HG03520 (cell line): ENCODE measurements at regions not wholly inside any gene's neighbourhood (a gene's known extent, or its start where the extent isn't known, plus 50 kb on each side); places are given as distances from the start of the nearest gene placed in this dataset.

Experiments used
- ATAC-seq: cut with Tn5 transposase; IDR thresholded peaks from one replicate; pipeline ENCODE4 v1.9.1; 2021; ENCODE audit warnings: mild to moderate bottlenecking, moderate library complexity; ENCODE audit not compliant: unreplicated experiment

- no peak for ATAC-seq
These were observed 140.1 kb upstream of the PTPN1 start for GRCh38 chr20:50370036-50370566.

DNA sequence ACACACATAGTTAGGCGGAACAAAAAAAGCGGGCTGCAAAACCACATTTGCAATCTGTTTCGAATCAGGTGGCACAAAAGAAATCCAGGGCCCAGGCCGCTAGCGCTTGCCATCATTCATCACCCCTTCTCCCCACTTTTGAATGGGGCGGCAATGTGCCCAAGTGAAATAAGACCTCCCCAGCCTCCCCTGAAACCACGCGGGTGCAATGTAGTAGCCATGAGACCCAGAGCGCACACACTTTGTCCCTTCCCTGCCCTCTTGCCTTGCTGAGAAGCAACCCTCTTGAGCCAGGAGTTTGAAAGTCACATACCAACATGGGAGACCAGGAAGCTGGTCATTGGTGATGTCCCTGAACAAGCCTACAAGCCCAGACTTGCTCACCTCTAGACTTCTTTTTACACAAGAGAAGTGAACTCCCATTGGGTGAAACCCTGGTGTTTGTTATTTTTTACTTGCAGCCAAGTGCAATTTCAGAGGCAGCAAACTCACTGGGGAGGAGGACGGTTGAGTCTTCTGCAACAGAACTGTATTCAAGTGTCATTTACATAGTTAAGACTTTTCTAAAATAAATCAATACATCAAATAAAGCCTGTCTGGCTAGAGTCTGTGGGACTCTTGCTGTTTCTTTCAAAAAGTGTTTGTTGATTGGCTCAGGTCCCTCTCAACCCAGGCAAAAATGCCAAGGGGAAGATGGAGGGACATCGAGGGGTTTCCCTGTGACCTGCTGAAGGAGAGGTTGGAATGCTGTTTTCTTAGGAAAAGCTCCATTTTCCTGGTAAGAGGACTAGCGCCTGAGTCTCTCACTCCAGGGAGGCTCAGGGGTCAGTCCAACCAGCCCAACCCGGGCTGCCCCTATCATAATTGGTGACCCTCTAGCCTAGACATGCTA is 138.1 kb upstream of the PTPN1 start:
- no peak for ATAC-seq

DNA sequence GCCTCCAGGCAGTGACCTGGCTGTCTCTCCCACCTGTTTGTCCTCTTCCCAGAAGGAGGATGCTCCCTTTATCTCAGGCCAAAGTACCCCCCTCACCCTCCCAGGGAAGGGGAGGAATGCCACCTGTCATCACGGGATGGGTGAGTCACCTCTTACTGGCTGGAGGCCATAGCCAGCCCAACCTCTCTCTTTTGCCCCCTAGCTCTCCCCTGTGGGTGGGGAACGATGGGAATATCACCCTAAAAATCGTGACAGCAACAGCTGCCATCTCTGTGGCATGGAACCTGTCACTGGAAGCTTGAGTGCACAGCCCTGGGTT is 137.5 kb upstream of the PTPN1 start:
- no peak for ATAC-seq

DNA sequence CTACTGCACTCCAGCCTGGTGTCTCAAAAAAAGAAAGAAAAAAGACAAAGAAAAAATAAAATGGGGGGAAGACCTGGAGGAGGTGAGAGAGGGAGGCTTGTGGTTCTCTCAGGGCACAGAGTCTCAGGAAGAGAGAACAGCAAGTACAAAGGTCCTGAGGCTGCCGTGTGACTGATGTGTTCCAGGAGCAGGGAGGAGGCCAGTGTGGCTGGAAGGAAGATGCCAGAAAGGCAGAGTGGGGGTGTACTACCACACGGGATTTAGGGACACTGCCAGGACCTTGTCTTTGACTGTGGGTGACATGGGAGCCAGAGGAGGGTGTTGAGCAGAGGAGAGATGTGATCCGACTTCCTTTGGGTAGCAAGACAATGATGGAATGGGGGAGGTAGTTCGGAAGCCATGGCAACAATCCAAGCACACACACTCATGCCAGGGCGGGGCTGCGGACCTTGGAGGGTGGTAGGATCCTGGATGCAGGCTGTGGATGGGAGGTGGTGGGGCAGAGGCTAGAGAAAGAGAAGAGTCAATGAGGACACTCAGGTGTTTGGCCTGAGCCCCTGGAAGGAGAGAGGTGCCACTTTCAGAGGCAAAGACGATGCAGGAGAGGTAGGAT is 136.4 kb upstream of the PTPN1 start:
- no peak for ATAC-seq

- ATAC-seq: no peak
These were observed 135.6 kb upstream of the PTPN1 start for GRCh38 chr20:50374541-50375078.

DNA sequence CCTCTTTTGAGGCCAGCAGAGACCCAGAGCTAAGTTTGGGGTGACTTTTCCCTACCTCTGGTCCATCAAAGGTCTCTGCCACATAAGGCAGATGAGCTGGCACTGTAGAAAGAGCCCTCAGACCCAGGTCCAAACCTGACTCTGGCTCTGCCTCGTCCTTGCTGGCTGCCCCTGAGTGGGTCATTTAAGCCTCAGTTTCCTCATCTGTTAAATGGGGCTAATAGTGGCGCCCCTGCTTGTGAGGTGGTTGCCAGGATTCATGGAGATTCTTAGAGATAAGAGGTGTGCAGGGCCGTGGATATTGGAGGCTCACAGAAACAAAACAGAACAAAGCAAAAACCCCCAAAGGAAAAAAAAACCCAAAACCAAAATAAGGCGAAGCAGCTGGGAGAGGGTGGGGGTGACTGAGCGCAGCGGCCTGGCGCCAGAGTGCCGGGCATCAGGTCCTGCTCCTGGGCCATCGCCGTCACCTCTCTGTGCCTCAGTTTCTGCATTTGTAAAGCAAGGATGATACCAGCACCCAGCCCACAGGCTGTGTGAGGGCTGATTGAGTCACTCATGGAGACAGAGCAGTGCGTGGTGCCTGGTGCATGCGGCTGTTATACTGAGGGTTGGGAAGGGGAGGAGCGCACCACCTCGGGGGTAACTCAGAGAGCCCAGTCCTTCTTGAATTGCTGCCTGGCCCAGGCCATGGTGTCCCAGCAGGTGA is 133.8 kb upstream of the PTPN1 start:
- ATAC-seq: no peak

DNA sequence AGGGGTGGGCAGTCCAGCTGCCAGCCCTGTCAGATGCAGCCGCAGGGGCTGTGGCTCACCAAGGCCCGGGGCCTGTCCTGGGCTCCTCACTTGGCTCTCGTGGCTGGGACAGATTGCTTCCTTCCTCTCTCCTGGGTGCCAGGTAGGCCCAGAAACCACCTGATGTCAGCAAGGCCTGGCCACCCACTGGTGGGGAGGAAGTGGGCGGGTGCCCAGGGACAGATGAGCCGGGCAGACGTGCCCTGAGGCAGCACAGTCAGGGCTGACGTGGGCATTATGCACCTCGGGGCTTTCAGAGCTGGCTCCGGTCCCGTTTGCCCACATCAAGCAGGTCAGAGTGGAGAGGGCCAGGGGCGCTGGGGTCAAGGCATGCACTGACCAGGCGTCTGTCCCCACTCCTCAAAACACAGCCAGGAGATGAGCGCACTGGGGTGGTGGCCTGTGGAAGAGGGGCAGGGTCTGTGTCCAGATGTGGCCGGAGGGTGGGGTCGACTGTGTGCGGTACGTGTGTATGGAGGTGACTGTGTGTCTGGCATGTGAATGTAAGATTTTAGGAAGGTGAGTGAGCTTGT is 133.2 kb upstream of the PTPN1 start:
- ATAC-seq: no peak

- ATAC-seq: no peak
These were observed 131.8 kb upstream of the PTPN1 start for GRCh38 chr20:50378170-50379000.

GRCh38 chr20:50379049-50379990 is 130.9 kb upstream of the PTPN1 start:
- ATAC-seq: no peak

GRCh38 chr20:50379991-50380696 is 130.0 kb upstream of the PTPN1 start:
- ATAC-seq: no peak

- ATAC-seq: no peak
These were observed 129.5 kb upstream of the PTPN1 start for GRCh38 chr20:50380697-50381040.

GRCh38 chr20:50381075-50381732 is 129.0 kb upstream of the PTPN1 start:
- ATAC-seq: no peak

GRCh38 chr20:50381771-50382593 is 128.2 kb upstream of the PTPN1 start:
- ATAC-seq: no peak

DNA sequence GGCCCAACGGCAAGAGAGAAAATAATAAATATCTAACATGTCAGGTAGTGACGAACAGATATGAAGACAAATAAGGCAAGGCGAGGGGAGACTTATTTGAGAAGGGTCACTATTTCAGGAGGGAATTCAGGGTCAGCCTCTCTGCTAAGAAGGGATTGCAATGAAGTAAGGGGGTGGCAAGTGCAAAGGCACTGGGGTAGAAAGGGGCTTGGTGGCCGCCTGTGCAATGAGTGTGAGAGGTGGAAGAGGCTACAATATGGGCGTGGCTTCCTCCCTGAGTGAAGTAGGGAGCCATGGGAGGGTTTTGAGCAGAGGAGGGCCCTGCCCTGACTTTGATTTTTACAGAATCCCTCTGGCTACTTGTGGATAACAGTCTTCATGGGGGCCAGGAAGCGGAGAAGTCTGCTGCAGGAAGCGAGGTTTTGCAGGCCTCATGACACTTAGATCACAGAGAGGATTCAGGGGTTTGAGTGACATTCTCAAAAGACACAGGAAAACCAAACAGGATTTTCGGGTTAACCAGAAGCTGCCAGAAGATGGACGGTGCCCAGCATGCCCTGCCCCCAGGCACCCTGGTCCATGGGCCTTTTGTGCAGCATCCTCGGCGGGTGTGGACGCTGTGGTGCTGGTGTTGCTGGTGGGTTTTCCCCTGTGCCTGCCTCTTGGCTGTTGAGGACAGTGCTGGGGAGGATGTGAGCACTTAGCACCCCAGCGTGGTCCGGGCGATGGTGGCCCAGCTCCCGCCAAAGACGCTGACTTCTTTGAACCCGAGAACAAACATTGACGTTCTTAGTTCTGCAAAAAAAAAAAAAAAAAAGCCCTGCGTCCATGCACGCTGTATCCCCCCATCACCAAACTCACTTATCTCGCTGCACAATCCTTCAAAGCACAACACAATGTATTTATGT is 124.2 kb upstream of the PTPN1 start:
- no peak for ATAC-seq

GRCh38 chr20:50386641-50386960 is 123.6 kb upstream of the PTPN1 start:
- ATAC-seq: no peak

GRCh38 chr20:50387218-50387995 is 122.8 kb upstream of the PTPN1 start:
- no peak for ATAC-seq
